ENCODE measurements at regions not wholly inside any gene's neighbourhood (a gene's known extent, or its start where the extent isn't known, plus 50 kb on each side); places are given as distances from the start of the nearest gene placed in this dataset.
"Not testable (repeated sequence)": the region's sequence is repeated elsewhere in the genome, so short reads cannot be mapped to it uniquely, and the experiment has no call there.

DNA sequence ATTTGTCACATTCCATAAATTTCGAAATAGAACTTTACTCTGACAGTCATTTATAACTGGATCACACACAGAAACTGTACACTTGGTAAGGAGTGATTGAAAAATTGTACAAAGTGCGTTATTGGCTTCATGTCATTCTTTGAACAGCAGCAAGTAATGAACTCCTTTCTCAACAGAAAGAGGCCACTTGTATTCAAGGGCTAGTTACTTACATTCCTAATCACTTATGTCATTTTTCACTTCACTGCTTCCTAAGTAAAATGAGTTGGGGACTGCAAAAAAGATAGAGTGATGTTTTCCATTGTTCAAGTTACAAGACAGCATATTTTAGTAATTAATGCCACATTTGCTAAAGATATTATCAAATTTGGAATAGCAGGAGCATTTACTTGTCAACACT is 893.2 kb downstream of the DTWD2 start:
- Histone ChIP-seq H3K4me1 (no peaks in the 10 kb centered on the region), H3K27ac (no peak overlapping the region), H3K4me3 (no peak overlapping the region), H3K36me3 (no peaks in the 10 kb centered on the region), H3K9me3 (no peaks in the 10 kb centered on the region), H3K27me3 (no peaks in the 10 kb centered on the region)
- no peak for DNase-seq
- no peak for TF ChIP-seq POLR2A (IDR thresholded peaks at IDR 0.05)
- TF ChIP-seq, protein P1, sequence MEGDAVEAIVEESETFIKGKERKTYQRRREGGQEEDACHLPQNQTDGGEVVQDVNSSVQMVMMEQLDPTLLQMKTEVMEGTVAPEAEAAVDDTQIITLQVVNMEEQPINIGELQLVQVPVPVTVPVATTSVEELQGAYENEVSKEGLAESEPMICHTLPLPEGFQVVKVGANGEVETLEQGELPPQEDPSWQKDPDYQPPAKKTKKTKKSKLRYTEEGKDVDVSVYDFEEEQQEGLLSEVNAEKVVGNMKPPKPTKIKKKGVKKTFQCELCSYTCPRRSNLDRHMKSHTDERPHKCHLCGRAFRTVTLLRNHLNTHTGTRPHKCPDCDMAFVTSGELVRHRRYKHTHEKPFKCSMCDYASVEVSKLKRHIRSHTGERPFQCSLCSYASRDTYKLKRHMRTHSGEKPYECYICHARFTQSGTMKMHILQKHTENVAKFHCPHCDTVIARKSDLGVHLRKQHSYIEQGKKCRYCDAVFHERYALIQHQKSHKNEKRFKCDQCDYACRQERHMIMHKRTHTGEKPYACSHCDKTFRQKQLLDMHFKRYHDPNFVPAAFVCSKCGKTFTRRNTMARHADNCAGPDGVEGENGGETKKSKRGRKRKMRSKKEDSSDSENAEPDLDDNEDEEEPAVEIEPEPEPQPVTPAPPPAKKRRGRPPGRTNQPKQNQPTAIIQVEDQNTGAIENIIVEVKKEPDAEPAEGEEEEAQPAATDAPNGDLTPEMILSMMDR (IDR thresholded peaks at IDR 0.05): no peak

DNA sequence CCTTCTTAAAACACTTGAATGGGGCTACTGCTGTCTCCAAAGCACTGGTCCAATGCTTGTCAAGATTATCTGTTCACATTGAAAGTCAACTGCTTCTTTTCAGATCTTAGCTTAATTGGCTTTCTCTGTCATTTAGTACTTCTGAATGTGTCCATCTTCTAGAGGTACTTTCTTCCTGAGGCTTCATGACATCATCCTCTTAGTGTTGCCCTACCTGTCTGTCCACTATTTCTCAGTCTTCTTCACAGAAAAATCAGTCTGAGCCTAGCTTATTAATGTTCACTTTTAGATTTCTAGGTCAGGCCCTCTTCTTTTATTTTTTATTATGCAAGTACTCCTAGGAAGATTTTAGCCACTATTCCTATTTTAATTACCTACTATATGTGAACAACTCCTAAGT is 899.9 kb downstream of the DTWD2 start:
- no peaks in the 10 kb centered on the region for H3K9me3 ChIP-seq
- no peak overlapping the region for H3K4me3 ChIP-seq
- DNase-seq: no peak
- H3K4me1 ChIP-seq: no peaks in the 10 kb centered on the region
- H3K27ac ChIP-seq: no peak overlapping the region
- TF ChIP-seq, protein P1 (IDR thresholded peaks at IDR 0.05): no peak
- TF ChIP-seq POLR2A (IDR thresholded peaks at IDR 0.05): no peak
- H3K27me3 ChIP-seq: no peaks in the 10 kb centered on the region
- H3K36me3 ChIP-seq: no peaks in the 10 kb centered on the region

DNA sequence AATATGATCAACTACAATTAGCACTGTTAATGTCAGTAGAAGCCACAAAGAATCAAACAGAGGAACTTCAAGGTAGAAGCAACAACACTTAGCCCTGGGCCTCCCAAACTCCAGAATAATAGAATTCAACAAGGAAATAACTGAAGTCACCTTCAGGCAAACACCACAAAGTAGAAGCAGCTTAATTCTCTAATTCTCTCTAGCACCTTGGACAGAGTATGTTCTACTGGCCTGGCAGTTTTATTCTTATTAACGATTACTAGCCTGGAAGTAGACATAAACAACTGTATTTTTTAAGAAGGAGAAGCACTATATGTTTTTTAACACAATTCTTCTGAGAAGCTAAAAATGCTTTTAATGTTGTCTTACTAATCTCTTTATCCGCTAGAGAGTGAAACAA is 911.9 kb downstream of the DTWD2 start:
- H3K36me3 ChIP-seq: no peaks in the 10 kb centered on the region
- H3K4me1 ChIP-seq: no peaks in the 10 kb centered on the region
- H3K4me3 ChIP-seq: no peak overlapping the region
- no peak overlapping the region for H3K27ac ChIP-seq
- no peak for TF ChIP-seq POLR2A (IDR thresholded peaks at IDR 0.05)
- TF ChIP-seq, protein P1 (IDR thresholded peaks at IDR 0.05): no peak
- H3K9me3 ChIP-seq: no peaks in the 10 kb centered on the region
- H3K27me3 ChIP-seq: no peaks in the 10 kb centered on the region
- DNase-seq: no peak

DNA sequence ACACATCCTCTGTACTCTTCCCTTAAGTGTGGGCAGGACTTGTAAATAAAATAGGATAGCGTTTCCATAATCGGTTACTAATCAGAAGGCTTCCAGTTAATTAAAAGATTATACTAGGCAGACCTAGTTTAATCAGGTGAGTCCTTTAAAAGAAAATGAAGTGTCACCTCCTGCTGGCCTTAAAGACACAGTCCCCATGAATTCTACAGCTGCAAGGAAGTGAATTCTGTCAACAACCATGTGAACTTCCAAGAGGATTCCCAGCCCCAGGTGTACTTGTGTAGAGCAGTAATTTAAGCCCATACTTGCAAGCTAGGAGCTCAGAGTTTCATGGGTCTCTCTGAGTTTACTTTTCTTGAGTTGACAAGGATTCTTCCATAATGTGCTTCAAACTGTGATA is 918.3 kb downstream of the DTWD2 start:
- TF ChIP-seq, protein P1 (IDR thresholded peaks at IDR 0.05): no peak
- TF ChIP-seq POLR2A (IDR thresholded peaks at IDR 0.05): no peak
- Histone ChIP-seq H3K27me3 (no peaks in the 10 kb centered on the region), H3K4me3 (no peak overlapping the region), H3K27ac (no peak overlapping the region), H3K36me3 (no peaks in the 10 kb centered on the region), H3K4me1 (no peaks in the 10 kb centered on the region), H3K9me3 (no peaks in the 10 kb centered on the region)
- no peak for DNase-seq

DNA sequence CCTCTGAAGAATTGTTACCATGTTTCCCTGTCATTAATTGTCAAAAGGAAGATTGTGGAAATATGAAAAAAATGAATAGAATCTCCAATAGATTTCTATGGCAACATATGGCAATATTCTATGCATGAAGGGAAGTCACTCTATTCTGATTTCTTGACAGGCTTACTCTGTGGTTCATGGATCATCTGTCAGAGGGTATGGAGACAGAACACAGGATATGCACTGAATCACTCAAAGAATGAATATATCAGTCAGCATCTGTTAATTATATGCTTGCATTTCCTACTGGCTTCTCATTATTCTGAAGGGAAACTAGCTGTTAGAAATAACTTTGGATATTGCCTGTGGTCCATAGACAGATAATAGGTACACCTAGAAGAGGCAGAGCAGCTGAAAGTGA is 918.9 kb downstream of the DTWD2 start:
- Histone ChIP-seq H3K36me3 (no peaks in the 10 kb centered on the region), H3K9me3 (no peaks in the 10 kb centered on the region), H3K4me3 (no peak overlapping the region), H3K27me3 (no peaks in the 10 kb centered on the region), H3K27ac (no peak overlapping the region), H3K4me1 (no peaks in the 10 kb centered on the region)
- no peak for DNase-seq
- TF ChIP-seq POLR2A (IDR thresholded peaks at IDR 0.05): no peak
- TF ChIP-seq, protein P1 (IDR thresholded peaks at IDR 0.05): no peak

DNA sequence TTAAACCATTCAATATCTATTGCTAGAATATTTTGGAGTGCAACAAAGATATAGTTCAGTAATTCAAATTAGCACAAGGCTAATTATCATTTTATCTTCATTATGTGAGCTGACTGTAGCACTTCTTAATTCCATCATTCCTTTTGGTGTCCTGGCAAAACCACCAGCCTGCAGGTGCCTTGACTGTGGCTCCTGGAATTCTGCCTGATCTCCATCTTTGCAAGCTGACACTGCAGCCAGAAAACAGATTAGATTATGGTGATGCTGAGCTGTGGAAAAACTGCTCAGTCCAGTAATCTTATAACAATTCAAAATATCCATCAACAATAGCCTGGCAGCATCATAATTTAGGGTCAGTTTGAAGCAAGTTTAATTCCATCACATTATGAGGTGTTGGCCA is 919.5 kb downstream of the DTWD2 start:
- Histone ChIP-seq H3K27ac (no peak overlapping the region), H3K4me1 (no peaks in the 10 kb centered on the region), H3K9me3 (no peaks in the 10 kb centered on the region), H3K27me3 (no peaks in the 10 kb centered on the region), H3K36me3 (no peaks in the 10 kb centered on the region), H3K4me3 (no peak overlapping the region)
- no peak for DNase-seq
- no peak for TF ChIP-seq POLR2A (IDR thresholded peaks at IDR 0.05)
- TF ChIP-seq, protein P1 (IDR thresholded peaks at IDR 0.05): no peak

DNA sequence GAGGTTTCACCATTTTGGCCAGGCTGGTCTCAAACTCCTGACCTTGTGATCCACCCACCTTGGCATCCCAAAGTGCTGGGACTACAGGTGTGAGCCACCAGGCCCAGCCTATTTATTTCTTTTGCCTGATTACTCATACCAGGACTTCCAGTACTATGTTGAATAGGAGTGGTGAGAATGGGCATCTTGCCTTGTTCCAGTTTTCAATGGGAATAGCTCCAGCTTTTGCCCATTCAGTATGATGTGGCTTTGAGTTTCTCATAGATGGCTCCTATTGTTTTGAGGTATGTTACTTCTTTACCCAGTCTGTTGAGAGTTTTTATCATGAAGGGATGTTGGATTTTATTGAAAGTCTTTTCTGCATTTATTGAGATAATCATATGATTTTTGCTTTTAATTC is 924.5 kb downstream of the DTWD2 start:
- H3K27ac ChIP-seq, H3K4me3 ChIP-seq, H3K36me3 ChIP-seq, H3K4me1 ChIP-seq, H3K27me3 ChIP-seq, H3K9me3 ChIP-seq, DNase-seq: not testable (repeated sequence)

Measured in Peyer's patch (tissue), 4 donors.